Astrocyte (in vitro differentiated cells and primary cell): ENCODE measurements at regions not wholly inside any gene's neighbourhood (a gene's known extent, or its start where the extent isn't known, plus 50 kb on each side); places are given as distances from the start of the nearest gene placed in this dataset.

Source experiments
- DNase-seq: peaks from one replicate; pipeline ENCODE4 v3.0.0-alpha.2; 2010; ENCODE audit warnings: low read depth
- FAIRE-seq: peaks from 2 replicates; lab custom pipeline; 2011; peaks lifted over from hg19 to GRCh38; lab: Jason Lieb, UNC
- H2AFZ ChIP-seq: 2 replicates; pipeline ENCODE4 v1.6.0; 2012; ENCODE audit warnings: low read depth, low read length, inconsistent platforms
- H3K27ac ChIP-seq: 2 replicates; pipeline ENCODE4 v1.5.1; 2011; ENCODE audit warnings: low read depth, low read length, inconsistent platforms
- H3K27me3 ChIP-seq: 2 replicates; pipeline ENCODE4 v1.6.0; 2011; ENCODE audit warnings: low read length, inconsistent platforms; ENCODE audit not compliant: insufficient read depth
- H3K36me3 ChIP-seq: 2 replicates; pipeline ENCODE4 v1.5.1; 2011; ENCODE audit warnings: low read length, inconsistent platforms; ENCODE audit not compliant: insufficient read depth
- H3K4me1 ChIP-seq: 2 replicates; pipeline ENCODE4 v1.5.1; 2011; ENCODE audit warnings: low read length, inconsistent platforms; ENCODE audit not compliant: insufficient read depth
- H3K4me2 ChIP-seq: 2 replicates; pipeline ENCODE4 v1.6.0; 2012; ENCODE audit warnings: low read length, inconsistent platforms
- H3K4me3 ChIP-seq: 2 replicates; pipeline ENCODE4 v1.5.1; 2011; ENCODE audit warnings: low read depth, mild to moderate bottlenecking, low read length, inconsistent platforms; ENCODE audit not compliant: insufficient read depth
- H3K79me2 ChIP-seq: 2 replicates; pipeline ENCODE4 v1.6.0; 2012; ENCODE audit warnings: mild to moderate bottlenecking, low read length, inconsistent platforms; ENCODE audit not compliant: insufficient read depth
- H3K9ac ChIP-seq: 2 replicates; pipeline ENCODE4 v1.6.0; 2012; ENCODE audit warnings: mild to moderate bottlenecking, low read length, inconsistent platforms
- H3K9me3 ChIP-seq: 2 replicates; pipeline ENCODE4 v1.5.1; 2012; ENCODE audit warnings: low read depth, mild to moderate bottlenecking, low read length, inconsistent platforms; ENCODE audit not compliant: insufficient read depth
- H4K20me1 ChIP-seq: 2 replicates; pipeline ENCODE4 v1.6.0; 2012; ENCODE audit warnings: low read length, inconsistent platforms; ENCODE audit not compliant: insufficient read depth
- H3K27ac Mint-ChIP-seq: one replicate; pipeline ENCODE4 v1.8.0; 2021; ENCODE audit warnings: mild to moderate bottlenecking, mixed read lengths; ENCODE audit not compliant: unreplicated experiment
- H3K27me3 Mint-ChIP-seq: one replicate; pipeline ENCODE4 v1.8.0; 2021; ENCODE audit warnings: low read depth, mixed read lengths; ENCODE audit not compliant: unreplicated experiment
- H3K36me3 Mint-ChIP-seq: one replicate; pipeline ENCODE4 v1.8.0; 2021; ENCODE audit warnings: low read depth, mixed read lengths; ENCODE audit not compliant: unreplicated experiment
- H3K4me1 Mint-ChIP-seq: one replicate; pipeline ENCODE4 v1.8.0; 2021; ENCODE audit warnings: low read depth, mixed read lengths; ENCODE audit not compliant: unreplicated experiment
- H3K4me3 Mint-ChIP-seq: one replicate; pipeline ENCODE4 v1.8.0; 2021; ENCODE audit warnings: mild to moderate bottlenecking, moderate library complexity, mixed read lengths; ENCODE audit not compliant: unreplicated experiment
- H3K9me3 Mint-ChIP-seq: one replicate; pipeline ENCODE4 v1.8.0; 2021; ENCODE audit warnings: mild to moderate bottlenecking, mixed read lengths; ENCODE audit not compliant: unreplicated experiment
- EZH2 ChIP-seq: IDR thresholded peaks from 2 replicates; pipeline ENCODE4 v1.6.1; 2012; ENCODE audit warnings: mild to moderate bottlenecking, low read length, inconsistent platforms; ENCODE audit not compliant: insufficient read depth
- TF ChIP-seq, protein P1 (sequence below): IDR thresholded peaks from 2 replicates; pipeline ENCODE4 v1.5.1; 2011; ENCODE audit warnings: low read depth, mild to moderate bottlenecking, inconsistent platforms, low read length, moderate library complexity; ENCODE audit not compliant: insufficient read depth

DNA sequence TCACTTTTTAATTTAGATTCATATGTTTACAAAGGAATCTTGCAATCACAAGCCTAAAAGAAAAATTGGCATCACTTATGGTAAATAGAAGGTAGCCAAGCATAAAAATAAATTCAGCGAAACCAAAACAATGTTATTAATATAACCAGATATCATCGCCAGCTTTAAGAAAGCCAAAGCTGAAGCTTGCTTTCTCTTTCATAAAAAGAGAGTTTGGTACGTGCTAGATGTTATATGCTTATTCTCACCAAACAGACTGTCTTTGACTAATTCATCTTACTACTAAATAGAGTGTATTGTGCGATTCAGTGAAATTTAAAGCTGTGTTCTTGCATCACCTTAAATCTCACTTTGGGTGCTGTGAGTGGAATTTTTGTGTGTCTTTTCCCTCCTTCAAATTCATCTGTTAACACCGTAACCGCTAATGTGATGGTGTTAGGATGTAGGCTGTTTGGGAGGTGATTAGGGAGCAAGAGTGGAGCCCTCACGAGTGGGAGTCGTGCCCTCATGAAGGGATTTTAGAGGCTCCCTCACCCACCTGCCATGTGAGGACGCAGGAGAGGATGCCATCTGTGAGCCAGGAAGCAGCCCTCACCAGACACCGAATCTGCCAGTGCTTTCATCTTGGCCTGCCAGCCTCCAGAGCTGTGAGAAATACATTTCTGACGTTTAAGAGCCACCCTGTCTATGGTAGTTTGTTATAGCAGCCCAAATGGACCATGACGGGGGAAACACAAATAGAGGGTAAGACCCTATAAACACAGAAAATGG, 134.1 kb upstream of the TMEM45B start:
- H3K4me1 Mint-ChIP-seq = no peaks in the 10 kb centered on the region
- Histone ChIP-seq H4K20me1 (no peaks in the 10 kb centered on the region), H3K79me2 (no peaks in the 10 kb centered on the region), H3K27me3 (no peaks in the 10 kb centered on the region), H3K4me3 (no peak overlapping the region), H3K36me3 (no peaks in the 10 kb centered on the region), H3K9ac (no peak overlapping the region), H3K4me2 (no peak overlapping the region), H3K27ac (no peak overlapping the region), H3K4me1 (no peaks in the 10 kb centered on the region), H3K9me3 (no peaks in the 10 kb centered on the region), H2AFZ (no peak overlapping the region)
- peaks cover 8% of the 10 kb centered on the region for H3K27me3 Mint-ChIP-seq
- H3K9me3 Mint-ChIP-seq = no peaks in the 10 kb centered on the region
- no peak for TF ChIP-seq EZH2
- TF ChIP-seq, protein P1, sequence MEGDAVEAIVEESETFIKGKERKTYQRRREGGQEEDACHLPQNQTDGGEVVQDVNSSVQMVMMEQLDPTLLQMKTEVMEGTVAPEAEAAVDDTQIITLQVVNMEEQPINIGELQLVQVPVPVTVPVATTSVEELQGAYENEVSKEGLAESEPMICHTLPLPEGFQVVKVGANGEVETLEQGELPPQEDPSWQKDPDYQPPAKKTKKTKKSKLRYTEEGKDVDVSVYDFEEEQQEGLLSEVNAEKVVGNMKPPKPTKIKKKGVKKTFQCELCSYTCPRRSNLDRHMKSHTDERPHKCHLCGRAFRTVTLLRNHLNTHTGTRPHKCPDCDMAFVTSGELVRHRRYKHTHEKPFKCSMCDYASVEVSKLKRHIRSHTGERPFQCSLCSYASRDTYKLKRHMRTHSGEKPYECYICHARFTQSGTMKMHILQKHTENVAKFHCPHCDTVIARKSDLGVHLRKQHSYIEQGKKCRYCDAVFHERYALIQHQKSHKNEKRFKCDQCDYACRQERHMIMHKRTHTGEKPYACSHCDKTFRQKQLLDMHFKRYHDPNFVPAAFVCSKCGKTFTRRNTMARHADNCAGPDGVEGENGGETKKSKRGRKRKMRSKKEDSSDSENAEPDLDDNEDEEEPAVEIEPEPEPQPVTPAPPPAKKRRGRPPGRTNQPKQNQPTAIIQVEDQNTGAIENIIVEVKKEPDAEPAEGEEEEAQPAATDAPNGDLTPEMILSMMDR = no peak
- no peak overlapping the region for H3K4me3 Mint-ChIP-seq
- no peak overlapping the region for H3K27ac Mint-ChIP-seq
- FAIRE-seq = no peak
- no peak for DNase-seq
- H3K36me3 Mint-ChIP-seq = no peaks in the 10 kb centered on the region

DNA sequence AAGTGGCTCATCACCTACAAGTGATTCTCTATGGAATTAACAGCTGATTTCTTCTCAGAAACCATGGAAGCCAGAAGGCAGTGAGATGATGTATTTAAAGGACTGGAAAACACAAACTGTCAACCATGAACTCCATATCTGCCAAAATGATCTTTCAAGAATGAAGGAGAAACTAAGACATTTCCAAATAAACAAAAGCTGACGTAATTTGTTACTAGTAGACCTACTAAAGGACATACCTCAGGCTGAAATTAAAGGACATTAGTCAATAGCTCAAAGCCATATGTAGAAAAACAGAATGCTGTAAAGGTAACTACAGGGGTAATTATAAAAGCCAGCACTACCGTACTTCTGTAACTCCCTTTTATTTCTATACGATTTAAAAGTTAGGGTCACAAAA, 129.4 kb upstream of the TMEM45B start:
- Histone ChIP-seq H3K79me2 (no peaks in the 10 kb centered on the region), H3K9me3 (no peaks in the 10 kb centered on the region), H3K27me3 (no peaks in the 10 kb centered on the region), H3K27ac (no peak overlapping the region), H3K36me3 (no peaks in the 10 kb centered on the region), H4K20me1 (no peaks in the 10 kb centered on the region), H3K4me2 (no peak overlapping the region), H3K4me1 (no peaks in the 10 kb centered on the region), H3K9ac (no peak overlapping the region), H2AFZ (no peak overlapping the region), H3K4me3 (no peak overlapping the region)
- TF ChIP-seq, protein P1 = no peak
- no peak for TF ChIP-seq EZH2
- Mint-ChIP-seq H3K4me1 (no peaks in the 10 kb centered on the region), H3K9me3 (no peaks in the 10 kb centered on the region), H3K27ac (no peak overlapping the region), H3K36me3 (no peaks in the 10 kb centered on the region), H3K27me3 (peaks cover 8% of the 10 kb centered on the region), H3K4me3 (no peak overlapping the region)
- no peak for FAIRE-seq
- no peak for DNase-seq

DNA sequence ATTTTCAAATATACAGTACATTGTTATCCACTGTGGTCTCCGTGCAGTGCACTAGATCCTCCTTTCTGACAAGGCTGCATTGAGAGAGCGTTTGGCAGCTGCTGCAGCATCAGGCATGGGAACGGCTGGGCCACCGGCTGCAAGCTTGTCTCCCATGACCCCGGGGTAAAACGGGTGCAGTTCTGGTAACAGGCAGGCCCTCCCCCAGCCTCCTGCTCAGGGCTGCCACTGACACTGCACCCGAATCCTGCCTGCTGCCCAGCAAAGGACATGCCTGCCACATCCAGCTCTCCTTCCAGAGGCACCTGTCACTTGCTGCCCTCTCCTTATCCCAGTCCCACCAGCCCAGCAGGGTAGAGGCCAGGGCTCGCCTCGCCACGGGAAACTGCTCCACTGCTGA, 124.5 kb upstream of the TMEM45B start:
- FAIRE-seq (no peak), DNase-seq (no peak)
- Histone ChIP-seq H3K9me3 (no peaks in the 10 kb centered on the region), H4K20me1 (no peaks in the 10 kb centered on the region), H3K9ac (no peak overlapping the region), H3K79me2 (no peaks in the 10 kb centered on the region), H3K36me3 (no peaks in the 10 kb centered on the region), H3K4me2 (no peak overlapping the region), H3K4me1 (peaks cover 2% of the 10 kb centered on the region), H3K4me3 (no peak overlapping the region), H3K27ac (no peak overlapping the region), H3K27me3 (no peaks in the 10 kb centered on the region), H2AFZ (no peak overlapping the region)
- H3K36me3 Mint-ChIP-seq = no peaks in the 10 kb centered on the region
- H3K27me3 Mint-ChIP-seq = peaks cover 24% of the 10 kb centered on the region
- no peaks in the 10 kb centered on the region for H3K9me3 Mint-ChIP-seq
- no peak overlapping the region for H3K4me3 Mint-ChIP-seq
- no peak overlapping the region for H3K27ac Mint-ChIP-seq
- TF ChIP-seq, protein P1 = no peak
- TF ChIP-seq EZH2 = no peak
- H3K4me1 Mint-ChIP-seq = no peaks in the 10 kb centered on the region
